ENCODE measurements at regions not wholly inside any gene's neighbourhood (a gene's known extent, or its start where the extent isn't known, plus 50 kb on each side); places are given as distances from the start of the nearest gene placed in this dataset.

DNA sequence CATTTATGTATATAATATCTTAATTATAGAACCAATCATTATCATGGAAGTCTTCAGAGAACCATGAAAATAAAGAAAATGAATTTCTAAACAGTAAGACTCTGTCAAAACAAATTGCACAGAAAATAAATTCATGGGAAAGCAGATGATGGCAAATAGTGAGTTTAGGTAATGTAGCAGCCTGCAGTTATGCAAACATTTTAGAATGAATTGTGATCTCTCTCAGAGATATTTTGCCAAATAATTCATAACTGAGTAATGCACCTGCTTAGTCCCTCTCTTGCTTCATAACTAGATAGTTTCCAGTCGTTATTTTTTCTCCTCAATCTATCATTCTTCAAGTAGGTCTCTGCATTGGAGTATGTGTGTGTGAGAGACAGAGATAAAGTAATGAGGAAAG, 492.7 kb upstream of the THBS1 start:
- TF ChIP-seq, protein P1, sequence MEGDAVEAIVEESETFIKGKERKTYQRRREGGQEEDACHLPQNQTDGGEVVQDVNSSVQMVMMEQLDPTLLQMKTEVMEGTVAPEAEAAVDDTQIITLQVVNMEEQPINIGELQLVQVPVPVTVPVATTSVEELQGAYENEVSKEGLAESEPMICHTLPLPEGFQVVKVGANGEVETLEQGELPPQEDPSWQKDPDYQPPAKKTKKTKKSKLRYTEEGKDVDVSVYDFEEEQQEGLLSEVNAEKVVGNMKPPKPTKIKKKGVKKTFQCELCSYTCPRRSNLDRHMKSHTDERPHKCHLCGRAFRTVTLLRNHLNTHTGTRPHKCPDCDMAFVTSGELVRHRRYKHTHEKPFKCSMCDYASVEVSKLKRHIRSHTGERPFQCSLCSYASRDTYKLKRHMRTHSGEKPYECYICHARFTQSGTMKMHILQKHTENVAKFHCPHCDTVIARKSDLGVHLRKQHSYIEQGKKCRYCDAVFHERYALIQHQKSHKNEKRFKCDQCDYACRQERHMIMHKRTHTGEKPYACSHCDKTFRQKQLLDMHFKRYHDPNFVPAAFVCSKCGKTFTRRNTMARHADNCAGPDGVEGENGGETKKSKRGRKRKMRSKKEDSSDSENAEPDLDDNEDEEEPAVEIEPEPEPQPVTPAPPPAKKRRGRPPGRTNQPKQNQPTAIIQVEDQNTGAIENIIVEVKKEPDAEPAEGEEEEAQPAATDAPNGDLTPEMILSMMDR (IDR thresholded peaks at IDR 0.05) = no peak
- ATAC-seq (ENCODE audit: low FRiP score) (peak; percentile 61), DNase-seq (ENCODE audit: low spot score) (no peak)

- DNase-seq (ENCODE audit: low spot score) (no peak), ATAC-seq (ENCODE audit: low FRiP score) (no peak)
- TF ChIP-seq, protein P1 (IDR thresholded peaks at IDR 0.05) = no peak
Measured at GRCh38 chr15:39092354-39092753, 488.5 kb upstream of the THBS1 start.

- TF ChIP-seq, protein P1 (IDR thresholded peaks at IDR 0.05) = no peak
- no peak for DNase-seq (ENCODE audit: low spot score)
- no peak for ATAC-seq (ENCODE audit: low FRiP score)
Measured at GRCh38 chr15:39092761-39093160, 488.1 kb upstream of the THBS1 start.

DNA sequence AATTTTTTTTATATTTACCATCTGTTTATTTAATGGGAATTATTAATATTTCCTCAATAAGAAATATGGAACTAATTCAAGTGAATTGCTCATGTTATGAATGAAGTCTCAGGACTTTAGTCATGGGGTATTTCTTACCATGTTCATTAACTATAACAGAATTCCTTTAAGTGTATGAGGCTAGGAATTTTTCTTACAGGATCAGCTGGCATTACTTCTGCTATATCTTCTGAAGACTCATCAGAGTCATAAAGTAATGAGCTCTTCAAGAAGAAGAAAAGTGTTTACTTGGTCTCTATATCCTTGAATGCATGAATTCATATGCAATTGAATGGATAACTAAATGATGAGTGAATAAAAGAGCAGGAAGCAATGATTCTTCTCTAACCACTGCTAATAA, 486.8 kb upstream of the THBS1 start:
- ATAC-seq (ENCODE audit: low FRiP score) (no peak), DNase-seq (ENCODE audit: low spot score) (no peak)
- TF ChIP-seq, protein P1 (IDR thresholded peaks at IDR 0.05) = no peak

DNA sequence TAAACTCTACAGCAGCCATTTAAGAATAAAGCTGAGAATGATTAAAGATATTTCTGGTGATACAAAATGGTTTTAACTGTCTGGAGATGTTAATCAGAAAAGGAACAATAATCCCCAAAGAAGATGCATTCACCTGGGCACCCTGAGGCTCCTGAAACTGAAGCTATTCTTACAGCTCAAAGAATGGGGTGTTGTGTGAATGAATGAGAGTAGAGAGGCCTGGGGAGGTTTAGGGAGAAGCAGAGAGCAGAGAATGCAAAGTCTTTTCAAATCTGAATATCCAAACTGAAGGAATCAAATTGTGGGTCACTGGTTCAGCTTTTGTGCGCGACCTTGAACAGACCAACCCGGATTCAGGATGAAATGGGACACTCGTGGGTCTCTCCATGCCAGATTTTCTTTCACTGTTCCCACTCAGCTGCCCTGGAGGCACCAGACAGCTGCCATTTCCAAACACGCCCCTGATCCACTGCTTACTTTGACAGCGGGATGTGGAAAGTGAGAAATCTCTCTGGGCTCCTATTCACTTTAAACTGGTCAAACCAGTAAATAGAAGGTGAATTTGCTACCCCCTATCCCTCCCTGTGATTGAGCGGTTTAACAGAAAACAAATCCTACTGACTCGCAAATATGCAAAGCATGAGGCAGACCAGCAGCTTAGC, 485.5 kb upstream of the THBS1 start:
- no peak for DNase-seq (ENCODE audit: low spot score)
- TF ChIP-seq, protein P1 (IDR thresholded peaks at IDR 0.05) = no peak
- ATAC-seq (ENCODE audit: low FRiP score) = no peak

- ATAC-seq (ENCODE audit: low FRiP score) = no peak
- no peak for DNase-seq (ENCODE audit: low spot score)
- TF ChIP-seq, protein P1 (IDR thresholded peaks at IDR 0.05) = no peak
Measured at GRCh38 chr15:39096608-39097205, 484.2 kb upstream of the THBS1 start.

DNA sequence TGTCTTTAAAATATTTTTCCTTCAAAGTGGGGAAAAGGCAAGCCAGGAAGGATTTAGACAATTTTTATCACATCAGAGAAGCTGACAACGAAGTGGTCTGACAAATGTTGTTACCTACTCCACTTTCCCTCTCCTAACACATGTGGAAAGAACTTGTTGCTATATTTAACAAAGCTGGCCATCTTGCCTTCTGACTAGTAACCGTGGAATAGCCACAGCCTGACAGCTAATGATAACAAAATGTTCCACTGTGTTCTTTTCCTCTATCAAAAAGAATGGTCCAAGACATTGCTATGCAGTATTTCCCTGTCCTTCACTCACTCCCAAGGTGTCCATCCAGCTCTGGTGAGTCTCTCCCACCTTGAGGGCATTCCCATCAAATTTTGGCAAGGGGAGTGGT, 481.4 kb upstream of the THBS1 start:
- no peak for ATAC-seq (ENCODE audit: low FRiP score)
- DNase-seq (ENCODE audit: low spot score) = no peak
- TF ChIP-seq, protein P1 (IDR thresholded peaks at IDR 0.05) = no peak
